T-helper 17 cell (primary cell): ENCODE measurements at regions not wholly inside any gene's neighbourhood (a gene's known extent, or its start where the extent isn't known, plus 50 kb on each side); places are given as distances from the start of the nearest gene placed in this dataset.

Source experiments
- ATAC-seq: fragments of 150-1000 bp; cut with Tn5 transposase; 2 replicates; pipeline ENCODE4 v1.10.0; 2021; ENCODE audit warnings: mild to moderate bottlenecking, moderate library complexity
- DNase-seq, 3 donors: peaks; one replicate each; pipeline versions ENCODE4 v3.0.0 to v3.0.0-alpha.2; 2020 to 2021
- H3K9me3 ChIP-seq: one replicate; pipeline ENCODE4 v1.7.0; 2013; ENCODE audit warnings: low read length, mild to moderate bottlenecking; ENCODE audit not compliant: control insufficient read depth, poor library complexity, severe bottlenecking
- H3K27ac Mint-ChIP-seq: one replicate; pipeline ENCODE4 v1.8.0; 2022; ENCODE audit warnings: mild to moderate bottlenecking, moderate library complexity, mixed read lengths
- H3K27me3 Mint-ChIP-seq: one replicate; pipeline ENCODE4 v1.8.0; 2022; ENCODE audit warnings: mixed read lengths
- H3K36me3 Mint-ChIP-seq: one replicate; pipeline ENCODE4 v1.8.0; 2022; ENCODE audit warnings: low read depth, mixed read lengths
- H3K4me1 Mint-ChIP-seq: one replicate; pipeline ENCODE4 v1.8.0; 2022; ENCODE audit warnings: mild to moderate bottlenecking, mixed read lengths
- H3K4me3 Mint-ChIP-seq: one replicate; pipeline ENCODE4 v1.8.0; 2022; ENCODE audit warnings: mild to moderate bottlenecking, moderate library complexity, mixed read lengths

- H3K36me3 Mint-ChIP-seq = no peaks in the 10 kb centered on the region
- H3K9me3 ChIP-seq = no peaks in the 10 kb centered on the region
- peaks cover 33% of the 10 kb centered on the region for H3K27me3 Mint-ChIP-seq
- no peak for DNase-seq
- no peaks in the 10 kb centered on the region for H3K4me1 Mint-ChIP-seq
- no peak overlapping the region for H3K4me3 Mint-ChIP-seq
- no peak overlapping the region for H3K27ac Mint-ChIP-seq
- ATAC-seq = no peak
Measured at GRCh38 chr2:216787851-216788540, 71.9 kb downstream of the TNP1 start.

GRCh38 chr2:216786676-216787075 is 73.2 kb downstream of the TNP1 start:
- Mint-ChIP-seq H3K4me3 (no peak overlapping the region), H3K36me3 (no peaks in the 10 kb centered on the region), H3K27me3 (peaks cover 22% of the 10 kb centered on the region), H3K27ac (no peak overlapping the region), H3K4me1 (no peaks in the 10 kb centered on the region)
- no peaks in the 10 kb centered on the region for H3K9me3 ChIP-seq
- ATAC-seq = no peak
- DNase-seq = no peak

GRCh38 chr2:216784456-216784855 is 75.4 kb downstream of the TNP1 start:
- Mint-ChIP-seq H3K4me1 (no peaks in the 10 kb centered on the region), H3K36me3 (peaks cover 3% of the 10 kb centered on the region), H3K27me3 (peaks cover 8% of the 10 kb centered on the region), H3K4me3 (no peak overlapping the region), H3K27ac (no peak overlapping the region)
- no peaks in the 10 kb centered on the region for H3K9me3 ChIP-seq
- DNase-seq (no peak), ATAC-seq (no peak)

- peaks cover 1% of the 10 kb centered on the region for H3K4me1 Mint-ChIP-seq
- no peaks in the 10 kb centered on the region for H3K9me3 ChIP-seq
- peaks cover 8% of the 10 kb centered on the region for H3K27me3 Mint-ChIP-seq
- H3K4me3 Mint-ChIP-seq = no peak overlapping the region
- ATAC-seq = no peak
- H3K27ac Mint-ChIP-seq = no peak overlapping the region
- peaks cover 4% of the 10 kb centered on the region for H3K36me3 Mint-ChIP-seq
- no peak for DNase-seq
Measured at GRCh38 chr2:216781709-216782108, 78.2 kb downstream of the TNP1 start.

GRCh38 chr2:216780843-216781242 is 79.0 kb downstream of the TNP1 start:
- H3K27ac Mint-ChIP-seq = no peak overlapping the region
- no peak for ATAC-seq
- H3K9me3 ChIP-seq = no peaks in the 10 kb centered on the region
- no peak for DNase-seq
- peaks cover 4% of the 10 kb centered on the region for H3K36me3 Mint-ChIP-seq
- peaks cover 2% of the 10 kb centered on the region for H3K27me3 Mint-ChIP-seq
- peaks cover 2% of the 10 kb centered on the region for H3K4me1 Mint-ChIP-seq
- H3K4me3 Mint-ChIP-seq = no peak overlapping the region

GRCh38 chr2:216777637-216778273 is 82.1 kb downstream of the TNP1 start:
- H3K4me1 Mint-ChIP-seq = peaks cover 2% of the 10 kb centered on the region
- ATAC-seq = no peak
- no peak overlapping the region for H3K4me3 Mint-ChIP-seq
- peaks cover 4% of the 10 kb centered on the region for H3K36me3 Mint-ChIP-seq
- DNase-seq = no peak
- H3K27ac Mint-ChIP-seq = no peak overlapping the region
- peaks cover 12% of the 10 kb centered on the region for H3K27me3 Mint-ChIP-seq
- H3K9me3 ChIP-seq = no peaks in the 10 kb centered on the region

GRCh38 chr2:216776066-216776850 is 80.9 kb upstream of the IGFBP5 start:
- Mint-ChIP-seq H3K4me1 (peaks cover 2% of the 10 kb centered on the region), H3K27me3 (peaks cover 12% of the 10 kb centered on the region), H3K27ac (no peak overlapping the region), H3K36me3 (peaks cover 6% of the 10 kb centered on the region), H3K4me3 (no peak overlapping the region)
- no peak for DNase-seq
- ATAC-seq = no peak
- H3K9me3 ChIP-seq = no peaks in the 10 kb centered on the region

GRCh38 chr2:216775043-216775453 is 79.7 kb upstream of the IGFBP5 start:
- H3K9me3 ChIP-seq = no peaks in the 10 kb centered on the region
- peaks cover 2% of the 10 kb centered on the region for H3K4me1 Mint-ChIP-seq
- H3K27me3 Mint-ChIP-seq = peaks cover 13% of the 10 kb centered on the region
- DNase-seq (no peak), ATAC-seq (no peak)
- H3K27ac Mint-ChIP-seq = no peak overlapping the region
- peaks cover 5% of the 10 kb centered on the region for H3K36me3 Mint-ChIP-seq
- no peak overlapping the region for H3K4me3 Mint-ChIP-seq

GRCh38 chr2:216774620-216775019 is 79.3 kb upstream of the IGFBP5 start:
- Mint-ChIP-seq H3K27me3 (peaks cover 17% of the 10 kb centered on the region), H3K27ac (no peak overlapping the region), H3K36me3 (peaks cover 5% of the 10 kb centered on the region), H3K4me1 (peaks cover 2% of the 10 kb centered on the region), H3K4me3 (no peak overlapping the region)
- DNase-seq (no peak), ATAC-seq (no peak)
- H3K9me3 ChIP-seq = no peaks in the 10 kb centered on the region

- H3K36me3 Mint-ChIP-seq = peaks cover 4% of the 10 kb centered on the region
- H3K27me3 Mint-ChIP-seq = peaks cover 18% of the 10 kb centered on the region
- no peak overlapping the region for H3K27ac Mint-ChIP-seq
- peaks cover 2% of the 10 kb centered on the region for H3K4me1 Mint-ChIP-seq
- no peak overlapping the region for H3K4me3 Mint-ChIP-seq
- H3K9me3 ChIP-seq = no peaks in the 10 kb centered on the region
- ATAC-seq (no peak), DNase-seq (no peak)
Measured at GRCh38 chr2:216774180-216774579, 78.8 kb upstream of the IGFBP5 start.

GRCh38 chr2:216773072-216773471 is 77.7 kb upstream of the IGFBP5 start:
- H3K27me3 Mint-ChIP-seq = peaks cover 27% of the 10 kb centered on the region
- DNase-seq (no peak), ATAC-seq (no peak)

GRCh38 chr2:216770717-216771116 is 75.4 kb upstream of the IGFBP5 start:
- Mint-ChIP-seq H3K27ac (no peak overlapping the region), H3K36me3 (peaks cover 3% of the 10 kb centered on the region), H3K4me3 (no peak overlapping the region), H3K4me1 (peaks cover 2% of the 10 kb centered on the region), H3K27me3 (peaks cover 30% of the 10 kb centered on the region)
- DNase-seq (no peak), ATAC-seq (no peak)
- no peaks in the 10 kb centered on the region for H3K9me3 ChIP-seq

More at GRCh38 chr2:216773072-216773471, 77.7 kb upstream of the IGFBP5 start:
- Mint-ChIP-seq H3K4me3 (no peak overlapping the region), H3K36me3 (peaks cover 3% of the 10 kb centered on the region), H3K27ac (no peak overlapping the region), H3K4me1 (peaks cover 2% of the 10 kb centered on the region)
- no peaks in the 10 kb centered on the region for H3K9me3 ChIP-seq

- ATAC-seq (no peak), DNase-seq (no peak)
- no peaks in the 10 kb centered on the region for H3K9me3 ChIP-seq
- Mint-ChIP-seq H3K4me1 (peaks cover 2% of the 10 kb centered on the region), H3K27me3 (peaks cover 37% of the 10 kb centered on the region), H3K27ac (no peak overlapping the region), H3K36me3 (peaks cover 3% of the 10 kb centered on the region), H3K4me3 (no peak overlapping the region)
Measured at GRCh38 chr2:216770050-216770449, 74.7 kb upstream of the IGFBP5 start.
